HEK293 (cell line): ENCODE measurements at regions not wholly inside any gene's neighbourhood (a gene's known extent, or its start where the extent isn't known, plus 50 kb on each side); places are given as distances from the start of the nearest gene placed in this dataset.

ENCODE experiments used
- YY1 ChIP-seq: fragments of 450-650 bp; formaldehyde crosslinking; IDR thresholded peaks from 2 replicates; pipeline ENCODE4 v1.5.1; 2018; ENCODE audit warnings: missing biosample characterization, missing genetic modification characterization
- ZNF140 ChIP-seq: fragments of 450-650 bp; formaldehyde crosslinking; IDR thresholded peaks from 2 replicates; pipeline ENCODE4 v1.5.1; 2016; ENCODE audit warnings: missing biosample characterization, missing genetic modification characterization
- ZNF292 ChIP-seq: fragments of 450-650 bp; formaldehyde crosslinking; IDR thresholded peaks from 2 replicates; pipeline ENCODE4 v1.5.1; 2016; ENCODE audit warnings: low read depth, missing biosample characterization, missing genetic modification characterization, borderline replicate concordance
- ZNF530 ChIP-seq: fragments of 450-650 bp; formaldehyde crosslinking; IDR thresholded peaks from 2 replicates; pipeline ENCODE4 v1.5.1; 2016; ENCODE audit warnings: low read depth, missing biosample characterization, missing genetic modification characterization
- ZSCAN30 ChIP-seq: fragments of 450-650 bp; IDR thresholded peaks from 2 replicates; pipeline ENCODE4 v1.5.1; 2018; ENCODE audit warnings: missing biosample characterization, mild to moderate bottlenecking, missing genetic modification characterization, moderate library complexity
- TF ChIP-seq, protein P1 (sequence below): fragments of 450-650 bp; formaldehyde crosslinking; IDR thresholded peaks from 2 replicates; pipeline ENCODE4 v1.5.1; 2016; ENCODE audit warnings: missing biosample characterization, missing genetic modification characterization, borderline replicate concordance
- TF ChIP-seq, protein P2 (sequence below): fragments of 450-650 bp; formaldehyde crosslinking; IDR thresholded peaks from 2 replicates; pipeline ENCODE4 v1.5.1; 2016; ENCODE audit warnings: missing biosample characterization, missing genetic modification characterization

DNA sequence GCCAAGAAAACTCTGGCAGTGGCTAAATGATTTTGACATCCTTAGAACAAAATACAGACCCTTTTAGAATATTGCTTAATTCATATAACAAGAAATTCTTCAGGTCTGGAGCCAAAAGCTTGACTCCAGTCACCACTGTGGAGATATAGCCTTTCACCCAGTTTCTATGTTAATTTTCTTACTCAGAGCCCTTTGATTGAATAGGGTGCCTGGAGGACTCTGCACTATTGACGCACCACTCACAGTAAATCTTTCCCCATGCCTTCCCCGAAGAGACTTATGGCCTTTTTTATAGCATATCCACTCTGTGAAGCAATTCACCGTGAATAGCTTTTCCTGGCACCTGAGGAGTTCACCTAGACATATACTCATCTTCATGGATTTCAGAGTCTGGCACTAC, 613.8 kb downstream of the ZWINT start:
- TF ChIP-seq, protein P1, sequence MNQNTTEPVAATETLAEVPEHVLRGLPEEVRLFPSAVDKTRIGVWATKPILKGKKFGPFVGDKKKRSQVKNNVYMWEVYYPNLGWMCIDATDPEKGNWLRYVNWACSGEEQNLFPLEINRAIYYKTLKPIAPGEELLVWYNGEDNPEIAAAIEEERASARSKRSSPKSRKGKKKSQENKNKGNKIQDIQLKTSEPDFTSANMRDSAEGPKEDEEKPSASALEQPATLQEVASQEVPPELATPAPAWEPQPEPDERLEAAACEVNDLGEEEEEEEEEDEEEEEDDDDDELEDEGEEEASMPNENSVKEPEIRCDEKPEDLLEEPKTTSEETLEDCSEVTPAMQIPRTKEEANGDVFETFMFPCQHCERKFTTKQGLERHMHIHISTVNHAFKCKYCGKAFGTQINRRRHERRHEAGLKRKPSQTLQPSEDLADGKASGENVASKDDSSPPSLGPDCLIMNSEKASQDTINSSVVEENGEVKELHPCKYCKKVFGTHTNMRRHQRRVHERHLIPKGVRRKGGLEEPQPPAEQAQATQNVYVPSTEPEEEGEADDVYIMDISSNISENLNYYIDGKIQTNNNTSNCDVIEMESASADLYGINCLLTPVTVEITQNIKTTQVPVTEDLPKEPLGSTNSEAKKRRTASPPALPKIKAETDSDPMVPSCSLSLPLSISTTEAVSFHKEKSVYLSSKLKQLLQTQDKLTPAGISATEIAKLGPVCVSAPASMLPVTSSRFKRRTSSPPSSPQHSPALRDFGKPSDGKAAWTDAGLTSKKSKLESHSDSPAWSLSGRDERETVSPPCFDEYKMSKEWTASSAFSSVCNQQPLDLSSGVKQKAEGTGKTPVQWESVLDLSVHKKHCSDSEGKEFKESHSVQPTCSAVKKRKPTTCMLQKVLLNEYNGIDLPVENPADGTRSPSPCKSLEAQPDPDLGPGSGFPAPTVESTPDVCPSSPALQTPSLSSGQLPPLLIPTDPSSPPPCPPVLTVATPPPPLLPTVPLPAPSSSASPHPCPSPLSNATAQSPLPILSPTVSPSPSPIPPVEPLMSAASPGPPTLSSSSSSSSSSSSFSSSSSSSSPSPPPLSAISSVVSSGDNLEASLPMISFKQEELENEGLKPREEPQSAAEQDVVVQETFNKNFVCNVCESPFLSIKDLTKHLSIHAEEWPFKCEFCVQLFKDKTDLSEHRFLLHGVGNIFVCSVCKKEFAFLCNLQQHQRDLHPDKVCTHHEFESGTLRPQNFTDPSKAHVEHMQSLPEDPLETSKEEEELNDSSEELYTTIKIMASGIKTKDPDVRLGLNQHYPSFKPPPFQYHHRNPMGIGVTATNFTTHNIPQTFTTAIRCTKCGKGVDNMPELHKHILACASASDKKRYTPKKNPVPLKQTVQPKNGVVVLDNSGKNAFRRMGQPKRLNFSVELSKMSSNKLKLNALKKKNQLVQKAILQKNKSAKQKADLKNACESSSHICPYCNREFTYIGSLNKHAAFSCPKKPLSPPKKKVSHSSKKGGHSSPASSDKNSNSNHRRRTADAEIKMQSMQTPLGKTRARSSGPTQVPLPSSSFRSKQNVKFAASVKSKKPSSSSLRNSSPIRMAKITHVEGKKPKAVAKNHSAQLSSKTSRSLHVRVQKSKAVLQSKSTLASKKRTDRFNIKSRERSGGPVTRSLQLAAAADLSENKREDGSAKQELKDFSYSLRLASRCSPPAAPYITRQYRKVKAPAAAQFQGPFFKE (tag by site-specific recombination) = no peak
- TF ChIP-seq ZNF140 (tag by site-specific recombination) (no peak), ZNF292 (tag by site-specific recombination) (no peak), YY1 (tag by site-specific recombination) (no peak), ZNF530 (no peak), ZSCAN30 (tag by site-specific recombination) (no peak)
- TF ChIP-seq, protein P2, sequence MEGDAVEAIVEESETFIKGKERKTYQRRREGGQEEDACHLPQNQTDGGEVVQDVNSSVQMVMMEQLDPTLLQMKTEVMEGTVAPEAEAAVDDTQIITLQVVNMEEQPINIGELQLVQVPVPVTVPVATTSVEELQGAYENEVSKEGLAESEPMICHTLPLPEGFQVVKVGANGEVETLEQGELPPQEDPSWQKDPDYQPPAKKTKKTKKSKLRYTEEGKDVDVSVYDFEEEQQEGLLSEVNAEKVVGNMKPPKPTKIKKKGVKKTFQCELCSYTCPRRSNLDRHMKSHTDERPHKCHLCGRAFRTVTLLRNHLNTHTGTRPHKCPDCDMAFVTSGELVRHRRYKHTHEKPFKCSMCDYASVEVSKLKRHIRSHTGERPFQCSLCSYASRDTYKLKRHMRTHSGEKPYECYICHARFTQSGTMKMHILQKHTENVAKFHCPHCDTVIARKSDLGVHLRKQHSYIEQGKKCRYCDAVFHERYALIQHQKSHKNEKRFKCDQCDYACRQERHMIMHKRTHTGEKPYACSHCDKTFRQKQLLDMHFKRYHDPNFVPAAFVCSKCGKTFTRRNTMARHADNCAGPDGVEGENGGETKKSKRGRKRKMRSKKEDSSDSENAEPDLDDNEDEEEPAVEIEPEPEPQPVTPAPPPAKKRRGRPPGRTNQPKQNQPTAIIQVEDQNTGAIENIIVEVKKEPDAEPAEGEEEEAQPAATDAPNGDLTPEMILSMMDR (tag by site-specific recombination) = no peak
